ENCODE measurements at regions not wholly inside any gene's neighbourhood (a gene's known extent, or its start where the extent isn't known, plus 50 kb on each side); places are given as distances from the start of the nearest gene placed in this dataset.

DNA sequence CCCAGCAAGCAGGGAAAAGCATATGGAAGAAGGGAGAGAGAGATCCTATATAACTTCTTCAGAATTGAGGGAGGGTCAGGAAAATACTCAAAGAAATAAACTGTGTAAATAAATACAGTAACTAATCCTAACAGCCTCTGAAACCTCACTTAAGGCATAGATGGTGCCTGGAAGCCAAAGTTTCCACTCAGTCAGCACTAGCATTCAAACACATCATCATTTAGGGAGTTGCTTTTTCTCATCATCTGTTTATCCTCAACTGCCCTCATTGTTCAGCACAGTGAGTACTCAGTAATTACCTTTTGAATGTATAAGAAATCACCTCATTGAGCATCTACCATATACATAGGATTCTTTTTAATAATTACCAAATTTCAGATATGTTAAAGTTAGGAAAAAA, 262.9 kb downstream of the C1D start:
- Histone ChIP-seq H3K4me2 (ENCODE audit: insufficient read depth, low read length, poor library complexity, severe bottlenecking) (no peak overlapping the region), H3K18ac (ENCODE audit: low read length) (no peak overlapping the region), H3K79me1 (ENCODE audit: low read depth, low read length) (no peaks in the 10 kb centered on the region), H3K4me1 (ENCODE audit: control insufficient read depth in 2 of 2, insufficient read depth in 1 of 2, low read depth in 1 of 2, low read length in 2 of 2) (peaks cover 0 to 1% of the 10 kb centered on the region in 2 donors), H2BK12ac (ENCODE audit: low read length) (no peak overlapping the region), H4K91ac (ENCODE audit: low read depth, low read length, poor library complexity) (no peak overlapping the region), H2AFZ (ENCODE audit: low read length) (no peak overlapping the region), H2AK5ac (ENCODE audit: low read depth, low read length) (no peak overlapping the region), H3K36me3 (replicated peaks in 1 of 2; ENCODE audit: control insufficient read depth in 2 of 2, insufficient read depth in 2 of 2, low read length in 2 of 2) (no peaks in the 10 kb centered on the region), H3K27ac (replicated peaks; ENCODE audit: low read length) (no peak overlapping the region), H4K8ac (ENCODE audit: low read depth, low read length) (no peak overlapping the region), H3K9ac (ENCODE audit: low read depth, low read length, poor library complexity) (no peak overlapping the region), H3K4ac (ENCODE audit: low read length) (no peak overlapping the region), H3K27me3 (ENCODE audit: control insufficient read depth in 3 of 3, insufficient read depth in 3 of 3, low read depth in 1 of 3, low read length in 3 of 3) (no peaks in the 10 kb centered on the region), H3K14ac (ENCODE audit: low read length) (no peak overlapping the region), H3K4me3 (ENCODE audit: low read length in 2 of 2) (no peak overlapping the region), H2BK15ac (ENCODE audit: low read length) (no peak overlapping the region), H2BK5ac (ENCODE audit: low read length) (no peak overlapping the region), H2BK120ac (ENCODE audit: low read depth, low read length) (no peak overlapping the region), H3K23ac (ENCODE audit: low read depth, low read length, poor library complexity) (no peak overlapping the region), H3K9me3 (replicated peaks in 1 of 2; ENCODE audit: control insufficient read depth in 2 of 2, insufficient read depth in 1 of 2, low read depth in 1 of 2, low read length in 2 of 2) (no peaks in the 10 kb centered on the region)
- DNase-seq (ENCODE audit: low spot score), result no peak

- Histone ChIP-seq H3K4me2 (ENCODE audit: insufficient read depth, low read length, poor library complexity, severe bottlenecking) (no peak overlapping the region), H3K9me3 (replicated peaks in 1 of 2; ENCODE audit: control insufficient read depth in 2 of 2, insufficient read depth in 1 of 2, low read depth in 1 of 2, low read length in 2 of 2) (no peaks in the 10 kb centered on the region), H3K36me3 (replicated peaks in 1 of 2; ENCODE audit: control insufficient read depth in 2 of 2, insufficient read depth in 2 of 2, low read length in 2 of 2) (no peaks in the 10 kb centered on the region), H3K4me3 (ENCODE audit: low read length in 2 of 2) (no peak overlapping the region), H2AFZ (ENCODE audit: low read length) (no peak overlapping the region), H4K91ac (ENCODE audit: low read depth, low read length, poor library complexity) (no peak overlapping the region), H3K79me1 (ENCODE audit: low read depth, low read length) (no peaks in the 10 kb centered on the region), H4K8ac (ENCODE audit: low read depth, low read length) (no peak overlapping the region), H3K4ac (ENCODE audit: low read length) (no peak overlapping the region), H3K27ac (replicated peaks; ENCODE audit: low read length) (no peak overlapping the region), H2AK5ac (ENCODE audit: low read depth, low read length) (no peak overlapping the region), H3K27me3 (ENCODE audit: control insufficient read depth in 3 of 3, insufficient read depth in 3 of 3, low read depth in 1 of 3, low read length in 3 of 3) (no peaks in the 10 kb centered on the region), H2BK15ac (ENCODE audit: low read length) (no peak overlapping the region), H3K23ac (ENCODE audit: low read depth, low read length, poor library complexity) (no peak overlapping the region), H2BK12ac (ENCODE audit: low read length) (no peak overlapping the region), H3K4me1 (ENCODE audit: control insufficient read depth in 2 of 2, insufficient read depth in 1 of 2, low read depth in 1 of 2, low read length in 2 of 2) (peaks cover 0 to 1% of the 10 kb centered on the region in 2 donors), H3K9ac (ENCODE audit: low read depth, low read length, poor library complexity) (no peak overlapping the region), H2BK5ac (ENCODE audit: low read length) (no peak overlapping the region), H2BK120ac (ENCODE audit: low read depth, low read length) (no peak overlapping the region), H3K14ac (ENCODE audit: low read length) (no peak overlapping the region), H3K18ac (ENCODE audit: low read length) (no peak overlapping the region)
- DNase-seq (ENCODE audit: low spot score), result no peak
- WGBS, 2 donors (ENCODE audit: extremely low coverage in 2 of 2, insufficient read length in 2 of 2, insufficient replicate concordance in 1 of 2), result no CpG with 5 or more reads among the region's 2 CpGs
These were observed 260.5 kb downstream of the C1D start for GRCh38 chr2:67802291-67802690.

DNA sequence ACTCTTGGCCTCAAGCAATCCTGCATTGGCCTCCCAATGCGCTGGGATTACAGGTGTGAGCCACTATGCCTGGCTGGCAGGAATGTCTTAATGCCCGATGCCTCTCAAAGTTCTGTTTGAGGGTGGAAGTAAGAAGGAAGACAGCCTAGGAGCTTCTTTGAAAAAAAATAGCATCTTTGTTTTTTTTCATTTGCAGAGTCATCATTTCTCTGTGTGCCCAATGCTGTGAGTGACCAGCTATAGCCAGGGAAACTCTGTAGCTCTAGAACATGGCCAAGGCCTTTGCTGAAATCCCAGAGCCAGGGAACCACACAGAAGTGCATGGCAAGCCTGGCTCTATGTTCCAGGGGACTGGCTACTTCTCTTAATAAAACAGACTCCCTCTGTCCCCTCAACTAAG, 260.0 kb downstream of the C1D start:
- DNase-seq (ENCODE audit: low spot score), result no peak

GRCh38 chr2:67806816-67807215, 256.0 kb downstream of the C1D start:
- Histone ChIP-seq H2BK15ac (ENCODE audit: low read length) (no peak overlapping the region), H2AK5ac (ENCODE audit: low read depth, low read length) (no peak overlapping the region), H3K4me2 (ENCODE audit: insufficient read depth, low read length, poor library complexity, severe bottlenecking) (no peak overlapping the region), H3K23ac (ENCODE audit: low read depth, low read length, poor library complexity) (no peak overlapping the region), H3K27ac (replicated peaks; ENCODE audit: low read length) (no peak overlapping the region), H3K4ac (ENCODE audit: low read length) (no peak overlapping the region), H3K4me3 (ENCODE audit: low read length in 2 of 2) (no peak overlapping the region), H3K36me3 (replicated peaks in 1 of 2; ENCODE audit: control insufficient read depth in 2 of 2, insufficient read depth in 2 of 2, low read length in 2 of 2) (no peaks in the 10 kb centered on the region), H2BK12ac (ENCODE audit: low read length) (no peak overlapping the region), H3K4me1 (ENCODE audit: control insufficient read depth in 2 of 2, insufficient read depth in 1 of 2, low read depth in 1 of 2, low read length in 2 of 2) (no peaks in the 10 kb centered on the region), H3K9ac (ENCODE audit: low read depth, low read length, poor library complexity) (no peak overlapping the region), H3K79me1 (ENCODE audit: low read depth, low read length) (no peaks in the 10 kb centered on the region), H2AFZ (ENCODE audit: low read length) (no peak overlapping the region), H3K18ac (ENCODE audit: low read length) (no peak overlapping the region), H2BK120ac (ENCODE audit: low read depth, low read length) (no peak overlapping the region), H4K8ac (ENCODE audit: low read depth, low read length) (no peak overlapping the region), H4K91ac (ENCODE audit: low read depth, low read length, poor library complexity) (no peak overlapping the region), H2BK5ac (ENCODE audit: low read length) (no peak overlapping the region), H3K9me3 (replicated peaks in 1 of 2; ENCODE audit: control insufficient read depth in 2 of 2, insufficient read depth in 1 of 2, low read depth in 1 of 2, low read length in 2 of 2) (no peaks in the 10 kb centered on the region), H3K14ac (ENCODE audit: low read length) (no peak overlapping the region), H3K27me3 (ENCODE audit: control insufficient read depth in 3 of 3, insufficient read depth in 3 of 3, low read depth in 1 of 3, low read length in 3 of 3) (no peaks in the 10 kb centered on the region)
- WGBS, 2 donors (ENCODE audit: extremely low coverage in 2 of 2, insufficient read length in 2 of 2, insufficient replicate concordance in 1 of 2), result no CpG with 5 or more reads among the region's 1 CpG
- no peak for DNase-seq (ENCODE audit: low spot score)

More for the DNA sequence above, 260.0 kb downstream of the C1D start:
- Histone ChIP-seq H2BK120ac (ENCODE audit: low read depth, low read length) (no peak overlapping the region), H3K18ac (ENCODE audit: low read length) (no peak overlapping the region), H2BK15ac (ENCODE audit: low read length) (no peak overlapping the region), H2AK5ac (ENCODE audit: low read depth, low read length) (no peak overlapping the region), H3K4me2 (ENCODE audit: insufficient read depth, low read length, poor library complexity, severe bottlenecking) (no peak overlapping the region), H3K27ac (replicated peaks; ENCODE audit: low read length) (no peak overlapping the region), H3K4ac (ENCODE audit: low read length) (no peak overlapping the region), H2AFZ (ENCODE audit: low read length) (no peak overlapping the region), H4K8ac (ENCODE audit: low read depth, low read length) (no peak overlapping the region), H3K4me1 (ENCODE audit: control insufficient read depth in 2 of 2, insufficient read depth in 1 of 2, low read depth in 1 of 2, low read length in 2 of 2) (peaks cover 0 to 1% of the 10 kb centered on the region in 2 donors), H3K9ac (ENCODE audit: low read depth, low read length, poor library complexity) (no peak overlapping the region), H3K23ac (ENCODE audit: low read depth, low read length, poor library complexity) (no peak overlapping the region), H2BK12ac (ENCODE audit: low read length) (no peak overlapping the region), H2BK5ac (ENCODE audit: low read length) (no peak overlapping the region), H3K14ac (ENCODE audit: low read length) (no peak overlapping the region), H3K27me3 (ENCODE audit: control insufficient read depth in 3 of 3, insufficient read depth in 3 of 3, low read depth in 1 of 3, low read length in 3 of 3) (no peaks in the 10 kb centered on the region), H3K9me3 (replicated peaks in 1 of 2; ENCODE audit: control insufficient read depth in 2 of 2, insufficient read depth in 1 of 2, low read depth in 1 of 2, low read length in 2 of 2) (no peaks in the 10 kb centered on the region), H4K91ac (ENCODE audit: low read depth, low read length, poor library complexity) (no peak overlapping the region), H3K79me1 (ENCODE audit: low read depth, low read length) (no peaks in the 10 kb centered on the region), H3K36me3 (replicated peaks in 1 of 2; ENCODE audit: control insufficient read depth in 2 of 2, insufficient read depth in 2 of 2, low read length in 2 of 2) (no peaks in the 10 kb centered on the region), H3K4me3 (ENCODE audit: low read length in 2 of 2) (no peak overlapping the region)
- no CpG with 5 or more reads among the region's 2 CpGs for WGBS, 2 donors (ENCODE audit: extremely low coverage in 2 of 2, insufficient read length in 2 of 2, insufficient replicate concordance in 1 of 2)
